AG09319 (cell line): ENCODE measurements at regions not wholly inside any gene's neighbourhood (a gene's known extent, or its start where the extent isn't known, plus 50 kb on each side); places are given as distances from the start of the nearest gene placed in this dataset.

Experiments
- DNase-seq: peaks from one replicate; pipeline ENCODE4 v3.0.0-alpha.2; 2010; ENCODE audit warnings: low read depth; ENCODE audit errors: extremely low read depth
- CTCF ChIP-seq: IDR thresholded peaks from 2 replicates; pipeline ENCODE4 v1.5.1; 2011; ENCODE audit warnings: low read depth, mild to moderate bottlenecking, inconsistent platforms, low read length, moderate library complexity

- DNase-seq = no peak
- no peak for TF ChIP-seq CTCF
These were observed 844.9 kb upstream of the ALCAM start for GRCh38 chr3:104521606-104522336.

GRCh38 chr3:104523136-104523535 lies 843.6 kb upstream of the ALCAM start:
- DNase-seq = no peak
- TF ChIP-seq CTCF = no peak

GRCh38 chr3:104526901-104527401 lies 839.8 kb upstream of the ALCAM start:
- no peak for DNase-seq
- TF ChIP-seq CTCF = no peak

- no peak for DNase-seq
- no peak for TF ChIP-seq CTCF
These were observed 835.8 kb upstream of the ALCAM start for GRCh38 chr3:104530934-104531333.

GRCh38 chr3:104536715-104537114 lies 830.0 kb upstream of the ALCAM start:
- no peak for TF ChIP-seq CTCF
- DNase-seq = no peak

GRCh38 chr3:104537323-104537722 lies 829.4 kb upstream of the ALCAM start:
- DNase-seq = no peak
- TF ChIP-seq CTCF = no peak

- no peak for DNase-seq
These were observed 820.4 kb upstream of the ALCAM start for GRCh38 chr3:104546301-104546700.

More at GRCh38 chr3:104546301-104546700, 820.4 kb upstream of the ALCAM start:
- TF ChIP-seq CTCF = no peak
